Prostate gland (tissue), 2 donors: ENCODE measurements at regions not wholly inside any gene's neighbourhood (a gene's known extent, or its start where the extent isn't known, plus 50 kb on each side); places are given as distances from the start of the nearest gene placed in this dataset.

ENCODE experiments used
- DNase-seq: peaks from one replicate; pipeline ENCODE4 v3.0.0-alpha.2; 2019; ENCODE audit warnings: low spot score
- H3K27ac ChIP-seq, 2 donors: fragments of 200-600 bp; sonication (generic); 2 replicates each; pipeline ENCODE4 v1.5.1; 2017 to 2019
- H3K27me3 ChIP-seq: fragments of 200-600 bp; sonication (generic); replicated peaks from 2 replicates; pipeline ENCODE4 v1.5.1; 2019; ENCODE audit not compliant: insufficient read depth
- H3K36me3 ChIP-seq, 2 donors: fragments of 200-600 bp; sonication (generic); 1 replicate in 1 of 2; 2 replicates in 1 of 2; pipeline versions ENCODE4 v1.5.1 to v1.8.1; 2017 to 2019
- H3K4me1 ChIP-seq: fragments of 200-600 bp; sonication (generic); replicated peaks from 2 replicates; pipeline ENCODE4 v1.5.1; 2019
- H3K4me3 ChIP-seq, 2 donors: fragments of 200-600 bp; sonication (generic); 2 replicates each; pipeline ENCODE4 v1.5.1; 2017 to 2019
- H3K9me3 ChIP-seq: fragments of 200-600 bp; sonication (generic); 2 replicates; pipeline ENCODE4 v1.5.1; 2017
- CTCF ChIP-seq, 4 experiments: fragments of 200-600 bp in 2 of 4; fragments of 450-650 bp in 2 of 4; sonication (generic) in 2 of 4; IDR thresholded peaks; 1 replicate in 3 of 4; 2 replicates in 1 of 4; pipeline ENCODE4 v1.5.1; 2016 to 2019; ENCODE audit warnings: antibody characterized with exemption in 4 of 4, mild to moderate bottlenecking in 2 of 4, moderate library complexity in 2 of 4
- POLR2A ChIP-seq: fragments of 450-650 bp; IDR thresholded peaks from one replicate; pipeline ENCODE4 v1.6.1; 2016; ENCODE audit warnings: antibody characterized with exemption, mild to moderate bottlenecking
- POLR2AphosphoS5 ChIP-seq: sonication (generic); formaldehyde crosslinking; IDR thresholded peaks from one replicate; pipeline ENCODE4 v1.6.1; 2017; ENCODE audit warnings: antibody characterized with exemption
- WGBS: methylation state at CpG from one replicate; pipeline ENCODE4 v1.1.5; 2018; 5-methylcytosine and 5-hydroxymethylcytosine counted together
- intact Hi-C: fragments of 100-400 bp; cut with DNase I; formaldehyde crosslinking; loops from one replicate; pipeline ENCODE4 v1.14.2; 2022

- no peak for DNase-seq
- no peak overlapping the region for H3K4me3 ChIP-seq
Observed at GRCh38 chr13:54216221-54216620, 1187.6 kb downstream of the OLFM4 start.

GRCh38 chr13:54226876-54227275 lies 1198.3 kb downstream of the OLFM4 start:
- TF ChIP-seq POLR2A (no peak), POLR2AphosphoS5 (no peak), CTCF (IDR thresholded peaks at IDR 0.05) (no peak)
- 75% methylated on average over 1 of the region's 1 CpG for WGBS
- H3K4me3 ChIP-seq = no peak overlapping the region
- H3K4me1 ChIP-seq = no peaks in the 10 kb centered on the region
- no peaks in the 10 kb centered on the region for H3K9me3 ChIP-seq
- H3K27me3 ChIP-seq = no peaks in the 10 kb centered on the region
- intact Hi-C loops = no loop called here
- H3K36me3 ChIP-seq = no peaks in the 10 kb centered on the region
- H3K27ac ChIP-seq = no peak overlapping the region
- DNase-seq = no peak

More at GRCh38 chr13:54216221-54216620, 1187.6 kb downstream of the OLFM4 start:
- TF ChIP-seq POLR2A (no peak), POLR2AphosphoS5 (no peak), CTCF (IDR thresholded peaks at IDR 0.05) (no peak)
- intact Hi-C loops = no loop called here
- Histone ChIP-seq H3K27me3 (no peaks in the 10 kb centered on the region), H3K27ac (no peak overlapping the region), H3K9me3 (no peaks in the 10 kb centered on the region), H3K4me1 (no peaks in the 10 kb centered on the region), H3K36me3 (no peaks in the 10 kb centered on the region)
- WGBS = 66% methylated on average over 2 of the region's 2 CpGs

GRCh38 chr13:54232700-54233099 lies 1204.1 kb downstream of the OLFM4 start:
- DNase-seq = no peak
- no peaks in the 10 kb centered on the region for H3K36me3 ChIP-seq
- H3K4me3 ChIP-seq = no peak overlapping the region
- intact Hi-C loops = no loop called here
- H3K9me3 ChIP-seq = no peaks in the 10 kb centered on the region
- H3K4me1 ChIP-seq = no peaks in the 10 kb centered on the region
- 13% methylated on average over 1 of the region's 1 CpG for WGBS
- no peak for TF ChIP-seq POLR2A
- no peak for TF ChIP-seq CTCF (IDR thresholded peaks at IDR 0.05)
- no peak for TF ChIP-seq POLR2AphosphoS5
- no peak overlapping the region for H3K27ac ChIP-seq
- no peaks in the 10 kb centered on the region for H3K27me3 ChIP-seq

GRCh38 chr13:54234607-54235006 lies 1206.0 kb downstream of the OLFM4 start:
- Histone ChIP-seq H3K4me3 (no peak overlapping the region), H3K27me3 (no peaks in the 10 kb centered on the region), H3K4me1 (no peaks in the 10 kb centered on the region), H3K27ac (no peak overlapping the region), H3K9me3 (no peaks in the 10 kb centered on the region), H3K36me3 (no peaks in the 10 kb centered on the region)
- WGBS = 89% methylated on average over 7 of the region's 7 CpGs
- intact Hi-C loops = no loop called here
- TF ChIP-seq CTCF (IDR thresholded peaks at IDR 0.05) (no peak), POLR2A (no peak), POLR2AphosphoS5 (no peak)
- no peak for DNase-seq

GRCh38 chr13:54241719-54242118 lies 1213.1 kb downstream of the OLFM4 start:
- Histone ChIP-seq H3K9me3 (no peaks in the 10 kb centered on the region), H3K27ac (no peak overlapping the region), H3K27me3 (no peaks in the 10 kb centered on the region), H3K4me3 (no peak overlapping the region), H3K36me3 (no peaks in the 10 kb centered on the region), H3K4me1 (no peaks in the 10 kb centered on the region)
- DNase-seq = no peak
- intact Hi-C loops = no loop called here
- TF ChIP-seq POLR2AphosphoS5 (no peak), CTCF (IDR thresholded peaks at IDR 0.05) (no peak), POLR2A (no peak)
